H1 (cell line): ENCODE measurements at regions not wholly inside any gene's neighbourhood (a gene's known extent, or its start where the extent isn't known, plus 50 kb on each side); places are given as distances from the start of the nearest gene placed in this dataset.

Source experiments
- CTCF ChIA-PET: fragments of 300-600 bp; sonication (Branson Sonifier 250); formaldehyde crosslinking; loops from one replicate; lab custom pipeline; 2021; ENCODE audit not compliant: partially characterized antibody; lab: Charles Lee
- POLR2A ChIA-PET: fragments of 300-600 bp; sonication (Branson Sonifier 250); formaldehyde crosslinking; loops from one replicate; lab custom pipeline; 2021; ENCODE audit warnings: inconsistent platforms; ENCODE audit not compliant: partially characterized antibody; lab: Charles Lee
- DNase-seq, 2 experiments: peaks; one replicate each; pipeline versions ENCODE4 v3.0.0 to v3.0.0-alpha.2; 2010 to 2022; ENCODE audit warnings: low spot score in 2 of 2, low read depth in 1 of 2, mixed read lengths in 1 of 2
- FAIRE-seq: peaks from 2 replicates; lab custom pipeline; 2011; peaks lifted over from hg19 to GRCh38; lab: Jason Lieb, UNC
- H2AFZ ChIP-seq: 2 replicates; pipeline ENCODE4 v1.8.1; 2012; ENCODE audit warnings: low read length, inconsistent platforms
- H2AK5ac ChIP-seq: 2 replicates; pipeline ENCODE4 v1.6.1; 2013; ENCODE audit warnings: low read depth, low read length
- H2BK120ac ChIP-seq: replicated peaks from 2 replicates; pipeline ENCODE3; 2013; ENCODE audit warnings: low read depth, low read length, inconsistent platforms
- H2BK12ac ChIP-seq: 2 replicates; pipeline ENCODE4 v1.6.1; 2013; ENCODE audit warnings: low read depth, low read length
- H2BK15ac ChIP-seq: 2 replicates; pipeline ENCODE4 v1.6.1; 2013; ENCODE audit warnings: low read length
- H2BK20ac ChIP-seq: 2 replicates; pipeline ENCODE4 v1.6.1; 2013; ENCODE audit warnings: low read length
- H2BK5ac ChIP-seq: 2 replicates; pipeline ENCODE4 v1.6.1; 2013; ENCODE audit warnings: low read depth, low read length
- H3K14ac ChIP-seq: 2 replicates; pipeline ENCODE4 v1.6.1; 2013; ENCODE audit warnings: inconsistent platforms; ENCODE audit not compliant: insufficient read length
- H3K18ac ChIP-seq: 2 replicates; pipeline ENCODE4 v1.6.1; 2013; ENCODE audit warnings: low read length; ENCODE audit errors: extremely low read depth
- H3K23ac ChIP-seq: 2 replicates; pipeline ENCODE4 v1.6.1; 2013; ENCODE audit warnings: inconsistent platforms; ENCODE audit not compliant: insufficient read length
- H3K23me2 ChIP-seq: 2 replicates; pipeline ENCODE4 v1.6.1; 2013; ENCODE audit warnings: low read depth, low read length
- H3K27ac ChIP-seq: 2 replicates; pipeline ENCODE4 v1.6.1; 2011; ENCODE audit warnings: low read depth, low read length, inconsistent platforms
- H3K27me3 ChIP-seq, 4 experiments: replicated peaks in 1 of 4; 1 replicate in 1 of 4; 2 replicates in 3 of 4; pipeline versions ENCODE4 v1.6.1 to v1.8.1; 2011 to 2013; ENCODE audit warnings: low read length in 3 of 4, mild to moderate bottlenecking in 3 of 4, inconsistent platforms in 2 of 4, mixed read lengths in 2 of 4, moderate library complexity in 1 of 4; ENCODE audit not compliant: control insufficient read depth in 3 of 4, insufficient read depth in 3 of 4; ENCODE audit errors: extremely low read depth in 1 of 4
- H3K36me3 ChIP-seq, 4 experiments: 2 replicates each; pipeline versions ENCODE4 v1.6.1 to v1.8.1; 2011 to 2013; ENCODE audit warnings: mild to moderate bottlenecking in 4 of 4, low read length in 3 of 4, moderate library complexity in 2 of 4, control low read depth in 1 of 4, inconsistent platforms in 1 of 4; ENCODE audit not compliant: insufficient read depth in 4 of 4, control insufficient read depth in 2 of 4
- H3K4ac ChIP-seq: replicated peaks from 2 replicates; pipeline ENCODE3; 2013; ENCODE audit warnings: low read length, low read depth, mixed read lengths, inconsistent platforms; ENCODE audit not compliant: insufficient read length
- H3K4me1 ChIP-seq, 4 experiments: replicated peaks in 1 of 4; 1 replicate in 1 of 4; 2 replicates in 3 of 4; pipeline versions ENCODE4 v1.6.1 to v1.8.1; 2011 to 2013; ENCODE audit warnings: low read length in 3 of 4, inconsistent platforms in 2 of 4, mixed read lengths in 1 of 4; ENCODE audit not compliant: insufficient read depth in 4 of 4, control insufficient read depth in 3 of 4
- H3K4me2 ChIP-seq, 2 experiments: 2 replicates each; pipeline versions ENCODE4 v1.6.1 to v1.8.1; 2011 to 2013; ENCODE audit warnings: low read depth in 2 of 2, low read length in 2 of 2, control low read depth in 1 of 2, inconsistent platforms in 1 of 2, mild to moderate bottlenecking in 1 of 2; ENCODE audit not compliant: insufficient read depth in 1 of 2
- H3K4me3 ChIP-seq, 4 experiments: fragments of 200-600, 300-600 bp in 1 of 4; sonication (generic), shearing (Covaris generic), sonication (Bioruptor Twin) in 1 of 4; 2 replicates each; pipeline versions ENCODE4 v1.5.1 to v1.8.1; 2011 to 2016; ENCODE audit warnings: low read length in 4 of 4, low read depth in 3 of 4, control low read depth in 2 of 4, inconsistent platforms in 2 of 4, mild to moderate bottlenecking in 2 of 4, mixed read lengths in 1 of 4, moderate library complexity in 1 of 4; ENCODE audit not compliant: insufficient read depth in 2 of 4; ENCODE audit errors: extremely low read depth in 1 of 4
- H3K56ac ChIP-seq: replicated peaks from 2 replicates; pipeline ENCODE3; 2013; ENCODE audit warnings: low read depth, mild to moderate bottlenecking, mixed read lengths, low read length, inconsistent platforms; ENCODE audit not compliant: insufficient read length
- H3K79me1 ChIP-seq: 2 replicates; pipeline ENCODE4 v1.6.1; 2013; ENCODE audit warnings: low read depth, low read length, control low read depth
- H3K79me2 ChIP-seq, 2 experiments: 2 replicates each; pipeline versions ENCODE4 v1.6.1 to v1.8.1; 2012 to 2013; ENCODE audit warnings: low read length in 2 of 2, mild to moderate bottlenecking in 2 of 2, inconsistent platforms in 1 of 2; ENCODE audit not compliant: insufficient read depth in 2 of 2, control insufficient read depth in 1 of 2
- H3K9ac ChIP-seq, 4 experiments: replicated peaks in 1 of 4; 1 replicate in 1 of 4; 2 replicates in 3 of 4; pipeline versions ENCODE4 v1.6.1 to v1.8.1; 2011 to 2013; ENCODE audit warnings: low read depth in 3 of 4, low read length in 3 of 4, control low read depth in 2 of 4, mild to moderate bottlenecking in 2 of 4, moderate library complexity in 2 of 4, inconsistent platforms in 1 of 4; ENCODE audit errors: extremely low read depth in 1 of 4
- H3K9me3 ChIP-seq, 2 experiments: 2 replicates each; pipeline versions ENCODE4 v1.6.1 to v1.8.1; 2012 to 2013; ENCODE audit warnings: mild to moderate bottlenecking in 2 of 2, moderate library complexity in 2 of 2, control low read depth in 1 of 2, inconsistent platforms in 1 of 2, low read depth in 1 of 2, low read length in 1 of 2, mixed read lengths in 1 of 2; ENCODE audit not compliant: insufficient read depth in 2 of 2
- H4K20me1 ChIP-seq, 2 experiments: replicated peaks in 1 of 2; 2 replicates each; pipeline versions ENCODE3 to v1.8.1; 2011 to 2013; ENCODE audit warnings: inconsistent platforms in 2 of 2, low read length in 2 of 2, mild to moderate bottlenecking in 1 of 2; ENCODE audit not compliant: insufficient read depth in 2 of 2, control insufficient read depth in 1 of 2
- H4K5ac ChIP-seq: 2 replicates; pipeline ENCODE4 v1.6.1; 2013; ENCODE audit warnings: low read length, low read depth, mixed read lengths, inconsistent platforms; ENCODE audit not compliant: insufficient read length
- H4K8ac ChIP-seq: 2 replicates; pipeline ENCODE4 v1.8.0; 2013; ENCODE audit warnings: mild to moderate bottlenecking, moderate library complexity, low read length, inconsistent platforms; ENCODE audit not compliant: insufficient read depth; ENCODE audit errors: extremely low read depth
- H4K91ac ChIP-seq: replicated peaks from 2 replicates; pipeline ENCODE3; 2013; ENCODE audit warnings: low read length, mixed read lengths, inconsistent platforms; ENCODE audit not compliant: insufficient read length
- RAD21 ChIP-seq, 2 experiments: IDR thresholded peaks in 1 of 2; conservative IDR thresholded peaks in 1 of 2; 2 replicates each; pipeline ENCODE4 v1.6.1; 2011; ENCODE audit warnings: low read depth in 2 of 2, low read length in 2 of 2, improper control_type of control experiment in 1 of 2, inconsistent platforms in 1 of 2, mild to moderate bottlenecking in 1 of 2, moderate library complexity in 1 of 2
- RXRA ChIP-seq: IDR thresholded peaks from 2 replicates; pipeline ENCODE4 v1.6.1; 2011; ENCODE audit warnings: low read depth, mild to moderate bottlenecking, low read length, moderate library complexity; ENCODE audit not compliant: insufficient read depth
- WGBS, 2 experiments: shearing (Covaris generic) in 1 of 2; methylation state at CpG; one replicate each; pipeline versions ENCODE4 v1.1.6 to v1.1.7; 2013 to 2015; ENCODE audit warnings: low lambda C conversion rate in 2 of 2, mixed read lengths in 2 of 2, inconsistent platforms in 1 of 2, low coverage in 1 of 2, missing lambda C conversion rate in 1 of 2; ENCODE audit not compliant: insufficient replicate concordance in 2 of 2, insufficient coverage in 1 of 2, insufficient read length in 1 of 2; ENCODE audit errors: extremely low coverage in 1 of 2, missing lambda C conversion rate in 1 of 2; 5-methylcytosine and 5-hydroxymethylcytosine counted together
- TF ChIP-seq, protein P1 (sequence below), 3 experiments: IDR thresholded peaks; 1 replicate in 2 of 3; 2 replicates in 1 of 3; pipeline versions ENCODE4 v1.5.1 to v1.6.1; 2011; ENCODE audit warnings: low read length in 3 of 3, mild to moderate bottlenecking in 3 of 3, inconsistent platforms in 2 of 3, low read depth in 1 of 3, moderate library complexity in 1 of 3; ENCODE audit not compliant: insufficient read depth in 1 of 3; ENCODE audit errors: control extremely low read depth in 1 of 3

- H3K23ac ChIP-seq, result no peak overlapping the region
- POLR2A ChIA-PET, result interaction anchor here (0.6 kb wide), 1 partner anchor 53 kb away, joined by 3 read pairs; no protein-coding TSS in a partner anchor
- TF ChIP-seq, protein P1, sequence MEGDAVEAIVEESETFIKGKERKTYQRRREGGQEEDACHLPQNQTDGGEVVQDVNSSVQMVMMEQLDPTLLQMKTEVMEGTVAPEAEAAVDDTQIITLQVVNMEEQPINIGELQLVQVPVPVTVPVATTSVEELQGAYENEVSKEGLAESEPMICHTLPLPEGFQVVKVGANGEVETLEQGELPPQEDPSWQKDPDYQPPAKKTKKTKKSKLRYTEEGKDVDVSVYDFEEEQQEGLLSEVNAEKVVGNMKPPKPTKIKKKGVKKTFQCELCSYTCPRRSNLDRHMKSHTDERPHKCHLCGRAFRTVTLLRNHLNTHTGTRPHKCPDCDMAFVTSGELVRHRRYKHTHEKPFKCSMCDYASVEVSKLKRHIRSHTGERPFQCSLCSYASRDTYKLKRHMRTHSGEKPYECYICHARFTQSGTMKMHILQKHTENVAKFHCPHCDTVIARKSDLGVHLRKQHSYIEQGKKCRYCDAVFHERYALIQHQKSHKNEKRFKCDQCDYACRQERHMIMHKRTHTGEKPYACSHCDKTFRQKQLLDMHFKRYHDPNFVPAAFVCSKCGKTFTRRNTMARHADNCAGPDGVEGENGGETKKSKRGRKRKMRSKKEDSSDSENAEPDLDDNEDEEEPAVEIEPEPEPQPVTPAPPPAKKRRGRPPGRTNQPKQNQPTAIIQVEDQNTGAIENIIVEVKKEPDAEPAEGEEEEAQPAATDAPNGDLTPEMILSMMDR (IDR thresholded peaks at IDR 0.05; ENCODE audit: control extremely low read depth in 1 of 3, insufficient read depth in 1 of 3, low read depth in 1 of 3, low read length in 3 of 3), result peak; percentile 64 to 86 (median 73)
- TF ChIP-seq RAD21 (IDR thresholded peaks at IDR 0.05 in 1 of 2, conservative IDR thresholded peaks at IDR 0.05 in 1 of 2; ENCODE audit: low read depth in 2 of 2, low read length in 2 of 2), result peak; percentile 72 to 78
- no peak for TF ChIP-seq RXRA
- TF ChIP-seq, all 59 proteins: peak for 2
- Histone ChIP-seq H4K20me1 (no peaks in the 10 kb centered on the region), H2BK120ac (no peak overlapping the region), H3K36me3 (no peaks in the 10 kb centered on the region), H3K79me2 (no peaks in the 10 kb centered on the region), H3K4me3 (no peak overlapping the region), H4K5ac (no peak overlapping the region), H2BK12ac (peak overlapping the region; percentile 90; the same call in 1 of the 2 replicates), H3K4me1 (peaks cover 0 to 2% (median under 1%) of the 10 kb centered on the region in 4 experiments; a peak in 3 of 7 replicates), H3K27ac (no peak overlapping the region), H3K4me2 (no peak overlapping the region), H3K79me1 (no peaks in the 10 kb centered on the region), H4K91ac (no peak overlapping the region), H2BK15ac (0 out of 2 replicates have a peak overlapping the region, but pooled peaks have one; percentile 81), H3K27me3 (no peaks in the 10 kb centered on the region), H3K9me3 (peaks cover 2 to 11% of the 10 kb centered on the region in 2 experiments; a peak in 2 of 4 replicates), H3K18ac (peak overlapping the region; percentile 78; the same call in 1 of the 2 replicates), H3K14ac (no peak overlapping the region), H3K9ac (no peak overlapping the region), H3K56ac (no peak overlapping the region), H2BK5ac (no peak overlapping the region), H2AFZ (no peak overlapping the region), H3K23me2 (no peaks in the 10 kb centered on the region), H3K4ac (no peak overlapping the region), H4K8ac (no peak overlapping the region), H2BK20ac (no peak overlapping the region), H2AK5ac (no peak overlapping the region)
- FAIRE-seq, result peak; percentile 66
- CTCF ChIA-PET, result interaction anchor here (0.9 to 3.9 kb wide), 14 partner anchors 8 to 265 kb away, joined by 3 to 20 read pairs (median 4); no protein-coding TSS in a partner anchor
- DNase-seq, result peak; percentile 21 to 67
- 74% methylated on average over 9 of the region's 9 CpGs; no CpG with 5 or more reads in 1 of the 2 experiments for WGBS, 2 experiments
Observed at GRCh38 chr7:156560075-156560474, 80.5 kb upstream of the RNF32 start.
